B cell (primary cell): ENCODE measurements at regions not wholly inside any gene's neighbourhood (a gene's known extent, or its start where the extent isn't known, plus 50 kb on each side); places are given as distances from the start of the nearest gene placed in this dataset.

Experiments used
- ATAC-seq: fragments of 200-7000 bp; cut with Tn5 transposase; one replicate; pipeline ENCODE4 v1.10.0; 2021; ENCODE audit warnings: low read depth, mild to moderate bottlenecking, moderate number of reproducible peaks, moderate library complexity
- CTCF ChIA-PET: fragments of 350-600 bp; sonication (Branson Sonifier 250); formaldehyde crosslinking; loops from one replicate; lab custom pipeline; 2021; ENCODE audit warnings: antibody characterized with exemption, inconsistent platforms; lab: Charles Lee
- POLR2A ChIA-PET: fragments of 350-600 bp; sonication (Branson Sonifier 250); formaldehyde crosslinking; loops from one replicate; lab custom pipeline; 2021; ENCODE audit warnings: antibody characterized with exemption; lab: Charles Lee
- DNase-seq: peaks from one replicate; pipeline ENCODE4 v3.0.0; 2013
- H2AFZ ChIP-seq: 2 replicates; pipeline ENCODE4 v1.6.1; 2012; ENCODE audit warnings: mild to moderate bottlenecking, low read depth, low read length; ENCODE audit not compliant: insufficient read depth, poor library complexity, severe bottlenecking
- H3K27ac ChIP-seq, 2 donors: 1 replicate in 1 of 2; 2 replicates in 1 of 2; pipeline ENCODE4 v1.5.1; 2012 to 2013; ENCODE audit warnings: low read length in 2 of 2, mild to moderate bottlenecking in 2 of 2, moderate library complexity in 1 of 2
- H3K27me3 ChIP-seq, 4 experiments: fragments of 200-600 bp in 1 of 4; sonication (generic) in 1 of 4; replicated peaks in 1 of 4; 1 replicate in 2 of 4; 2 replicates in 2 of 4; pipeline versions ENCODE4 v1.6.1 to v1.7.0; 2013 to 2016; ENCODE audit warnings: low read length in 3 of 4, mild to moderate bottlenecking in 2 of 4, mixed read lengths in 1 of 4, moderate library complexity in 1 of 4; ENCODE audit not compliant: insufficient read depth in 4 of 4, control insufficient read depth in 3 of 4; ENCODE audit errors: control extremely low read depth in 1 of 4
- H3K36me3 ChIP-seq, 2 experiments: replicated peaks in 1 of 2; 1 replicate in 1 of 2; 2 replicates in 1 of 2; pipeline versions ENCODE4 v1.6.1 to v1.7.1; 2013; ENCODE audit warnings: low read length in 1 of 2; ENCODE audit not compliant: insufficient read depth in 2 of 2, control insufficient read depth in 1 of 2; ENCODE audit errors: control extremely low read depth in 1 of 2, extremely low read depth in 1 of 2
- H3K4me1 ChIP-seq, 2 donors: fragments of 200-600 bp in 1 of 2; sonication (generic) in 1 of 2; 1 replicate in 1 of 2; 2 replicates in 1 of 2; pipeline versions ENCODE4 v1.5.1 to v1.6.1; 2013 to 2017; ENCODE audit warnings: low read length in 2 of 2; ENCODE audit not compliant: control insufficient read depth in 2 of 2, insufficient read depth in 2 of 2
- H3K4me2 ChIP-seq: replicated peaks from 2 replicates; pipeline ENCODE3; 2012; ENCODE audit warnings: mild to moderate bottlenecking, low read depth, low read length; ENCODE audit not compliant: poor library complexity, severe bottlenecking
- H3K4me3 ChIP-seq, 5 experiments: fragments of 200-600 bp in 1 of 5; sonication (generic) in 1 of 5; 1 replicate in 3 of 5; 2 replicates in 2 of 5; pipeline versions ENCODE4 v1.5.1 to v1.7.0; 2011 to 2016; ENCODE audit warnings: low read length in 4 of 5, mild to moderate bottlenecking in 4 of 5, low read depth in 2 of 5, control low read depth in 1 of 5, moderate library complexity in 1 of 5; ENCODE audit not compliant: insufficient read depth in 1 of 5; ENCODE audit errors: control extremely low read depth in 1 of 5, extremely low read depth in 1 of 5
- H3K79me2 ChIP-seq: fragments of 200-600 bp; sonication (generic); one replicate; pipeline ENCODE4 v1.6.0; 2016; ENCODE audit warnings: low read length; ENCODE audit not compliant: control insufficient read depth, insufficient read depth
- H3K9ac ChIP-seq: fragments of 200-600 bp; sonication (generic); 2 replicates; pipeline ENCODE4 v1.6.1; 2017; ENCODE audit warnings: mild to moderate bottlenecking, low read length, moderate library complexity
- H3K9me3 ChIP-seq, 3 donors: one replicate each; pipeline versions ENCODE4 v1.6.1 to v1.7.1; 2013; ENCODE audit warnings: low read length in 2 of 3; ENCODE audit not compliant: control insufficient read depth in 2 of 3, insufficient read depth in 1 of 3; ENCODE audit errors: control extremely low read depth in 1 of 3
- H4K20me1 ChIP-seq: 2 replicates; pipeline ENCODE4 v1.6.0; 2012; ENCODE audit warnings: mild to moderate bottlenecking, low read length; ENCODE audit not compliant: insufficient read depth, control insufficient read depth, poor library complexity, severe bottlenecking
- H3K27ac Mint-ChIP-seq: one replicate; pipeline ENCODE4 v1.8.0; 2021; ENCODE audit warnings: mixed read lengths
- H3K27me3 Mint-ChIP-seq: one replicate; pipeline ENCODE4 v1.8.0; 2021; ENCODE audit warnings: mixed read lengths
- H3K4me1 Mint-ChIP-seq: one replicate; pipeline ENCODE4 v1.8.0; 2021; ENCODE audit warnings: mixed read lengths
- H3K4me3 Mint-ChIP-seq: one replicate; pipeline ENCODE4 v1.8.0; 2021; ENCODE audit warnings: mixed read lengths
- H3K9me3 Mint-ChIP-seq: one replicate; pipeline ENCODE4 v1.8.0; 2022; ENCODE audit warnings: mixed read lengths; ENCODE audit not compliant: insufficient read depth
- EZH2 ChIP-seq: IDR thresholded peaks from 2 replicates; pipeline ENCODE4 v1.6.1; 2012; ENCODE audit warnings: borderline replicate concordance, low read depth, mild to moderate bottlenecking, moderate library complexity, low read length; ENCODE audit not compliant: insufficient read depth, poor library complexity, severe bottlenecking
- intact Hi-C: fragments of 100-400 bp; cut with micrococcal nuclease; formaldehyde crosslinking; loops from one replicate; pipeline ENCODE4 v1.10.0; 2022
- TF ChIP-seq, protein P1 (sequence below): fragments of 200-600 bp; IDR thresholded peaks from one replicate; pipeline ENCODE4 v1.8.0; 2022; ENCODE audit warnings: antibody characterized with exemption, mild to moderate bottlenecking

DNA sequence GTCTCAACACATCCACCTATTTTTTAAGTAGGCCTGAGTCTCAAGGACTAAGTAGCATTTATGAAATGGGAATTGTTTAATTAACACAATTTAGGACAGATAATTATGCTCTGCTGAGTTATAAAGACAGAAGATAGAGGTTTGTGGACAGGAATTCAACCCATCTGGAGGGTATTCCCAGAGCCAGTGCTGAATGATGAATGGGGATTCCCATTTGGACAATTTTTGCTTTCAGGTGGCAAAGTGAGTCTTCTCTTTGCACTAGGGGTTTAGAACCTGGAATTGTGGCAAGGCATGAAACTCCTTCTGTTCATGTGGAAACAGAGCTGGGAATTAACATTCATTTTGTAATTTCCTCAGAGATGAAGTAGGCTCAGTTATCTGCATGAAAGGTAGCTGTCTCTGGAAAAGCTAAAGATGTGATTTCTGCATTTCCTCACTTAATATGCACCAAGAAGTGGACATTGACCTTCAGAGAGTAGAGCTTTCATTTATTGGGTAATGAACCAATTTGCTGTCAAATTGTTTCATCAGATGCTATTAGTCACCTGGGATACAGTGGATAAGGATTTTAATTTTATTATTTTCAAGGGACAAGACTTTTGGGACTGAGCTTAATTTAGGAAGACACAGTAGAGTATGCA lies 212.1 kb upstream of the NRXN1 start:
- Mint-ChIP-seq H3K4me3 (no peak overlapping the region), H3K27ac (no peak overlapping the region), H3K4me1 (no peaks in the 10 kb centered on the region), H3K9me3 (no peaks in the 10 kb centered on the region), H3K27me3 (no peaks in the 10 kb centered on the region)
- H3K4me2 ChIP-seq, result no peak overlapping the region
- H3K4me1 ChIP-seq, result no peaks in the 10 kb centered on the region
- CTCF ChIA-PET, result interaction anchor here (1.4 kb wide), 1 partner anchor 26 kb away, joined by 3 read pairs; no protein-coding TSS in a partner anchor
- intact Hi-C loops, result no loop called here
- no peaks in the 10 kb centered on the region for H3K27me3 ChIP-seq
- H4K20me1 ChIP-seq, result no peaks in the 10 kb centered on the region
- H2AFZ ChIP-seq, result no peak overlapping the region
- no peak for DNase-seq
- ATAC-seq, result no peak
- no peaks in the 10 kb centered on the region for H3K36me3 ChIP-seq
- H3K79me2 ChIP-seq, result no peaks in the 10 kb centered on the region
- no peak overlapping the region for H3K4me3 ChIP-seq
- TF ChIP-seq, protein P1, sequence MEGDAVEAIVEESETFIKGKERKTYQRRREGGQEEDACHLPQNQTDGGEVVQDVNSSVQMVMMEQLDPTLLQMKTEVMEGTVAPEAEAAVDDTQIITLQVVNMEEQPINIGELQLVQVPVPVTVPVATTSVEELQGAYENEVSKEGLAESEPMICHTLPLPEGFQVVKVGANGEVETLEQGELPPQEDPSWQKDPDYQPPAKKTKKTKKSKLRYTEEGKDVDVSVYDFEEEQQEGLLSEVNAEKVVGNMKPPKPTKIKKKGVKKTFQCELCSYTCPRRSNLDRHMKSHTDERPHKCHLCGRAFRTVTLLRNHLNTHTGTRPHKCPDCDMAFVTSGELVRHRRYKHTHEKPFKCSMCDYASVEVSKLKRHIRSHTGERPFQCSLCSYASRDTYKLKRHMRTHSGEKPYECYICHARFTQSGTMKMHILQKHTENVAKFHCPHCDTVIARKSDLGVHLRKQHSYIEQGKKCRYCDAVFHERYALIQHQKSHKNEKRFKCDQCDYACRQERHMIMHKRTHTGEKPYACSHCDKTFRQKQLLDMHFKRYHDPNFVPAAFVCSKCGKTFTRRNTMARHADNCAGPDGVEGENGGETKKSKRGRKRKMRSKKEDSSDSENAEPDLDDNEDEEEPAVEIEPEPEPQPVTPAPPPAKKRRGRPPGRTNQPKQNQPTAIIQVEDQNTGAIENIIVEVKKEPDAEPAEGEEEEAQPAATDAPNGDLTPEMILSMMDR, result no peak
- no peak for TF ChIP-seq EZH2
- no peak overlapping the region for H3K27ac ChIP-seq
- POLR2A ChIA-PET, result no interaction called here
- no peak overlapping the region for H3K9ac ChIP-seq
- no peaks in the 10 kb centered on the region for H3K9me3 ChIP-seq

DNA sequence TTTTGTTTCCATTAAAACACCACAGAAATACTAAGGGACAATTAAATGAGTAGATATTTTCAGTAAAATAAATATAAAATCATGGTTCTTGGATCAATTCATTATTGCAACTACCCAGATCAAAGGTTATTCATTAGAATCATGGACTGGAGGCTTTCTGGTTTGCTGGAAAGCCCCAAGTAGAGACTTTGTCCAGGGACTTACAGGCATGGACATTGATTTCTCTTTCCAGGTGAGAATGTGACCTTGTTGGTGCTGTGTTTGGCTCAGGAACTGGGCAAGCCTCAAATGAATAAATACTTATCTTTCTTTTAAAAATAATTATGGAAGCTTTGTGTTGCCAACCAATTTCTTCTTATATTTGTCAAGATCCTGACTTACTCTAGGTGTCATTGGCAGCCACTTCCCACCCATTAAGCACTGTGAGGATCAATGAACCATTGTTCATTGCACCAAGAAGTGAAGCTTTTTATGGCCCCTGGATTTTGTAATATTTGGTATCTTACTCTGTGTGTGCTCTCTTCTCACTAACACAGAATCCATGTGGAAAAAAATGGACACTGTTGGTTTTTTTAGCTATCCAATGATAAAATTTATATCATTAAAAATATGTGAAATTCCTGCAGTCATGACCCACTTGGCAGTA lies 205.8 kb upstream of the NRXN1 start:
- POLR2A ChIA-PET, result no interaction called here
- no peak for DNase-seq
- no peaks in the 10 kb centered on the region for H3K4me1 ChIP-seq
- Mint-ChIP-seq H3K4me3 (no peak overlapping the region), H3K9me3 (peaks cover 5% of the 10 kb centered on the region), H3K4me1 (no peaks in the 10 kb centered on the region), H3K27ac (no peak overlapping the region), H3K27me3 (no peaks in the 10 kb centered on the region)
- H3K36me3 ChIP-seq, result no peaks in the 10 kb centered on the region
- CTCF ChIA-PET, result no interaction called here
- H3K79me2 ChIP-seq, result no peaks in the 10 kb centered on the region
- H3K9ac ChIP-seq, result no peak overlapping the region
- no peaks in the 10 kb centered on the region for H3K27me3 ChIP-seq
- no peak overlapping the region for H3K4me2 ChIP-seq
- no peak overlapping the region for H3K27ac ChIP-seq
- peaks cover 0 to 5% (median 0%) of the 10 kb centered on the region in 3 donors for H3K9me3 ChIP-seq
- no peak overlapping the region for H3K4me3 ChIP-seq
- no peak for ATAC-seq
- H4K20me1 ChIP-seq, result no peaks in the 10 kb centered on the region
- no peak overlapping the region for H2AFZ ChIP-seq
- intact Hi-C loops, result no loop called here
- no peak for TF ChIP-seq EZH2
- TF ChIP-seq, protein P1, result no peak
